Panc1 (cell line): ENCODE measurements at regions not wholly inside any gene's neighbourhood (a gene's known extent, or its start where the extent isn't known, plus 50 kb on each side); places are given as distances from the start of the nearest gene placed in this dataset.
A peak's percentile ranks its signal among the peaks of the same experiment; 100 is the strongest.

ENCODE experiments used
- ATAC-seq: fragments of 200-7000 bp; cut with Tn5 transposase; 2 replicates; pipeline ENCODE4 v1.9.1; 2020; ENCODE audit warnings: mild to moderate bottlenecking, moderate library complexity
- BruUV-seq: library from RNA; stranded (reverse); fragments of 400-500 nt; replicated peaks from 2 replicates; lab custom pipeline; 2021; lab: Mats Ljungman, UMichigan
- CTCF ChIA-PET: fragments of 300-600 bp; sonication (Branson Sonifier 250); formaldehyde crosslinking; loops from one replicate; lab custom pipeline; 2022; ENCODE audit warnings: antibody characterized with exemption; lab: Charles Lee
- POLR2A ChIA-PET: fragments of 300-600 bp; sonication (Branson Sonifier 250); formaldehyde crosslinking; loops from one replicate; lab custom pipeline; 2022; ENCODE audit warnings: antibody characterized with exemption; lab: Charles Lee
- DNase-seq: peaks from one replicate; pipeline ENCODE4 v3.0.0-alpha.2; 2010; ENCODE audit warnings: low read depth, low spot score
- H3K27ac ChIP-seq: 2 replicates; pipeline ENCODE4 v1.5.1; 2011; ENCODE audit warnings: mild to moderate bottlenecking, low read length, inconsistent platforms
- H3K27me3 ChIP-seq: fragments of 200-500 bp; sonication (Bioruptor generic); 2 replicates; pipeline ENCODE4 v1.6.0; 2014; ENCODE audit warnings: low read length, inconsistent platforms; ENCODE audit not compliant: control insufficient read depth, insufficient read depth
- H3K36me3 ChIP-seq: fragments of 200-500 bp; sonication (Bioruptor generic); 2 replicates; pipeline ENCODE4 v1.5.1; 2014; ENCODE audit warnings: inconsistent platforms, mild to moderate bottlenecking, low read length, moderate library complexity; ENCODE audit not compliant: control insufficient read depth, insufficient read depth
- H3K4me1 ChIP-seq: 2 replicates; pipeline ENCODE4 v1.5.1; 2011; ENCODE audit warnings: inconsistent platforms, mild to moderate bottlenecking, low read length, moderate library complexity; ENCODE audit not compliant: control insufficient read depth, insufficient read depth
- H3K4me3 ChIP-seq, 2 experiments: 2 replicates each; pipeline ENCODE4 v1.5.1; 2011 to 2012; ENCODE audit warnings: low read depth in 2 of 2, low read length in 2 of 2, mild to moderate bottlenecking in 2 of 2, inconsistent platforms in 1 of 2, moderate library complexity in 1 of 2
- H3K9me3 ChIP-seq: fragments of 200-500 bp; sonication (Bioruptor generic); 2 replicates; pipeline ENCODE4 v1.5.1; 2014; ENCODE audit warnings: low read depth, mild to moderate bottlenecking, inconsistent platforms, low read length, moderate library complexity; ENCODE audit not compliant: control insufficient read depth, insufficient read depth
- POLR2AphosphoS5 ChIP-seq: IDR thresholded peaks from 2 replicates; pipeline ENCODE4 v1.6.1; 2012; ENCODE audit warnings: mild to moderate bottlenecking, low read depth, low read length, moderate library complexity
- SIN3A ChIP-seq: IDR thresholded peaks from 2 replicates; pipeline ENCODE4 v1.6.1; 2012; ENCODE audit warnings: low read depth, mild to moderate bottlenecking, low read length, moderate library complexity, borderline replicate concordance; ENCODE audit not compliant: insufficient read depth
- TCF7L2 ChIP-seq: IDR thresholded peaks from 2 replicates; pipeline ENCODE4 v1.6.1; 2011; ENCODE audit warnings: mild to moderate bottlenecking, low read depth, low read length, inconsistent platforms
- in situ Hi-C: cut with HindIII; loops from 2 replicates; pipeline ENCODE4 v1.10.0; 2016; ENCODE audit warnings: low sequenced_read_pairs, low pct_unique_long_range_greater_than_20kb
- intact Hi-C: fragments of 100-400 bp; cut with micrococcal nuclease; formaldehyde crosslinking; loops from one replicate; pipeline ENCODE4 v1.10.0; 2022; ENCODE audit not compliant: unreplicated experiment
- TF ChIP-seq, protein P1 (sequence below), 2 experiments: IDR thresholded peaks; 2 replicates each; pipeline ENCODE4 v1.6.1; 2011 to 2012; ENCODE audit warnings: low read depth in 2 of 2, control low read depth in 1 of 2, low read length in 1 of 2, mild to moderate bottlenecking in 1 of 2, moderate library complexity in 1 of 2; ENCODE audit not compliant: insufficient read depth in 1 of 2
- TF ChIP-seq, protein P2 (sequence below): fragments of 450-650 bp; IDR thresholded peaks from 2 replicates; pipeline ENCODE4 v1.5.1; 2017; ENCODE audit warnings: mild to moderate bottlenecking

DNA sequence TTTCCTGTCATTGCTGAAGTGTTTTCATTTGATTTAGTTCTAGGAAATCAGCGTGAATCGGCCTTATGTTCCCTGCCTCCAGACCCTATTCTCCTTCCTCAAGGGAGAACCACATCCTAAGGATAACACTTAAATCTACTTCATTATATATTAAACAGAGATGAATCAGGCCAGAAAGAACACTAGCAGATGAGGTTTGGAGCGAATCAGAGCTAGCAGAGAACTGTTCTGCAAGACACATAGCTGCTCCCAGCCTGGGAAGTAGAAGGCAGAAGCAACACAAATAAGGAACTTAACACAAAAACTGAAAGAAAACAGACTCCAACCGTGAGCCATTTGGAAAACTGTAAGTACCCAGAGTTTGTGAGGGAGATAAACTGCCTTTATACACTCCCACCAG lies 718.2 kb downstream of the SEMA5A start:
- intact Hi-C loops (no loop called here), in situ Hi-C loops (no loop called here)
- no peak for ATAC-seq
- Histone ChIP-seq H3K4me1 (no peaks in the 10 kb centered on the region), H3K9me3 (no peaks in the 10 kb centered on the region), H3K27me3 (no peaks in the 10 kb centered on the region), H3K36me3 (no peaks in the 10 kb centered on the region), H3K4me3 (no peak overlapping the region), H3K27ac (no peak overlapping the region)
- TF ChIP-seq TCF7L2 (no peak), SIN3A (no peak), POLR2AphosphoS5 (no peak)
- TF ChIP-seq, protein P1, sequence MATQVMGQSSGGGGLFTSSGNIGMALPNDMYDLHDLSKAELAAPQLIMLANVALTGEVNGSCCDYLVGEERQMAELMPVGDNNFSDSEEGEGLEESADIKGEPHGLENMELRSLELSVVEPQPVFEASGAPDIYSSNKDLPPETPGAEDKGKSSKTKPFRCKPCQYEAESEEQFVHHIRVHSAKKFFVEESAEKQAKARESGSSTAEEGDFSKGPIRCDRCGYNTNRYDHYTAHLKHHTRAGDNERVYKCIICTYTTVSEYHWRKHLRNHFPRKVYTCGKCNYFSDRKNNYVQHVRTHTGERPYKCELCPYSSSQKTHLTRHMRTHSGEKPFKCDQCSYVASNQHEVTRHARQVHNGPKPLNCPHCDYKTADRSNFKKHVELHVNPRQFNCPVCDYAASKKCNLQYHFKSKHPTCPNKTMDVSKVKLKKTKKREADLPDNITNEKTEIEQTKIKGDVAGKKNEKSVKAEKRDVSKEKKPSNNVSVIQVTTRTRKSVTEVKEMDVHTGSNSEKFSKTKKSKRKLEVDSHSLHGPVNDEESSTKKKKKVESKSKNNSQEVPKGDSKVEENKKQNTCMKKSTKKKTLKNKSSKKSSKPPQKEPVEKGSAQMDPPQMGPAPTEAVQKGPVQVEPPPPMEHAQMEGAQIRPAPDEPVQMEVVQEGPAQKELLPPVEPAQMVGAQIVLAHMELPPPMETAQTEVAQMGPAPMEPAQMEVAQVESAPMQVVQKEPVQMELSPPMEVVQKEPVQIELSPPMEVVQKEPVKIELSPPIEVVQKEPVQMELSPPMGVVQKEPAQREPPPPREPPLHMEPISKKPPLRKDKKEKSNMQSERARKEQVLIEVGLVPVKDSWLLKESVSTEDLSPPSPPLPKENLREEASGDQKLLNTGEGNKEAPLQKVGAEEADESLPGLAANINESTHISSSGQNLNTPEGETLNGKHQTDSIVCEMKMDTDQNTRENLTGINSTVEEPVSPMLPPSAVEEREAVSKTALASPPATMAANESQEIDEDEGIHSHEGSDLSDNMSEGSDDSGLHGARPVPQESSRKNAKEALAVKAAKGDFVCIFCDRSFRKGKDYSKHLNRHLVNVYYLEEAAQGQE (IDR thresholded peaks at IDR 0.05; ENCODE audit: insufficient read depth in 1 of 2, low read depth in 2 of 2, low read length in 1 of 2): no peak
- TF ChIP-seq, protein P2, sequence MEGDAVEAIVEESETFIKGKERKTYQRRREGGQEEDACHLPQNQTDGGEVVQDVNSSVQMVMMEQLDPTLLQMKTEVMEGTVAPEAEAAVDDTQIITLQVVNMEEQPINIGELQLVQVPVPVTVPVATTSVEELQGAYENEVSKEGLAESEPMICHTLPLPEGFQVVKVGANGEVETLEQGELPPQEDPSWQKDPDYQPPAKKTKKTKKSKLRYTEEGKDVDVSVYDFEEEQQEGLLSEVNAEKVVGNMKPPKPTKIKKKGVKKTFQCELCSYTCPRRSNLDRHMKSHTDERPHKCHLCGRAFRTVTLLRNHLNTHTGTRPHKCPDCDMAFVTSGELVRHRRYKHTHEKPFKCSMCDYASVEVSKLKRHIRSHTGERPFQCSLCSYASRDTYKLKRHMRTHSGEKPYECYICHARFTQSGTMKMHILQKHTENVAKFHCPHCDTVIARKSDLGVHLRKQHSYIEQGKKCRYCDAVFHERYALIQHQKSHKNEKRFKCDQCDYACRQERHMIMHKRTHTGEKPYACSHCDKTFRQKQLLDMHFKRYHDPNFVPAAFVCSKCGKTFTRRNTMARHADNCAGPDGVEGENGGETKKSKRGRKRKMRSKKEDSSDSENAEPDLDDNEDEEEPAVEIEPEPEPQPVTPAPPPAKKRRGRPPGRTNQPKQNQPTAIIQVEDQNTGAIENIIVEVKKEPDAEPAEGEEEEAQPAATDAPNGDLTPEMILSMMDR: no peak
- ChIA-PET POLR2A (no interaction called here), CTCF (no interaction called here)
- no peak for DNase-seq
- no TSS peak for BruUV-seq

DNA sequence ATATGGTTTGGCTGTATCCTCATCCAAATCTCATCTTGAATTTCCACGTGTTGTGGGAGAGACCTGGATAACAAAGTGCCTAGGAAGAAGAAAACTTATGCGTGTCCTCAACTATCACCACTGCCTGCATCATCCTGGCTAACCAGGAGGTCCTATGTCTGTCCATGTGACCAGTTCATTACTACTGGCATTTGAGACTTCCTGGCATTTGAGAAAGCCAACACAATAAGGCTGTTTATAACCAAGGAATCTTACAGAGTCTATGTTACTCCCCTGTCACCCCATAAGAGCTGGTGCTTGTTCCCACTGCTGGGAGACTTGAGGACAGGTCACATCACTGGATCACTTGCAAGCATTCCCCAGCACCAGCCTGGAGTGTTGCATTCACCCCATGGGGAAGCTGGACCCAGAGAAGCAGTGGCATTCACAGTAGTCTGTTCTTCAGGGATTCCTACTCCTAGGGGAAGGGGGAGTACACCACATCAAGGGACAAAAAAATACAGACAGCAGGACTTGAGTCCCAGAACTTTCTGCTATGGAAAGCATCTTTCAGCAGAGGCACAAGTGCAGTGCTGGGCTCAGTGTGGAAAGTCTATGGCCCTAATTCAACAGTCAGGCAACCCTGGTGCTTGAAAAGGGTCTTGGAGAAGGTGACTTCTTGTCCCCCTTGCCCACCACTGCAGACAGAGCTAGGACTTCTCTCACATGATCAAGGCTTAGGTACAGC lies 717.1 kb downstream of the SEMA5A start:
- Histone ChIP-seq H3K4me1 (no peaks in the 10 kb centered on the region), H3K36me3 (no peaks in the 10 kb centered on the region), H3K27ac (no peak overlapping the region), H3K27me3 (no peaks in the 10 kb centered on the region), H3K4me3 (no peak overlapping the region), H3K9me3 (no peaks in the 10 kb centered on the region)
- ATAC-seq (peak; percentile 64), DNase-seq (no peak)
- BruUV-seq: no TSS peak
- TF ChIP-seq TCF7L2: no peak
- no peak for TF ChIP-seq POLR2AphosphoS5
- TF ChIP-seq, protein P1 (IDR thresholded peaks at IDR 0.05; ENCODE audit: insufficient read depth in 1 of 2, low read depth in 2 of 2, low read length in 1 of 2): no peak
- intact Hi-C loops (no loop called here), in situ Hi-C loops (no loop called here)
- POLR2A ChIA-PET: no interaction called here
- CTCF ChIA-PET: no interaction called here
